WI38 (cell line): ENCODE measurements at regions not wholly inside any gene's neighbourhood (a gene's known extent, or its start where the extent isn't known, plus 50 kb on each side); places are given as distances from the start of the nearest gene placed in this dataset.
"Not testable (repeated sequence)": the region's sequence is repeated elsewhere in the genome, so short reads cannot be mapped to it uniquely, and the experiment has no call there.

Source experiments
- H3K4me3 ChIP-seq: 2 replicates; pipeline ENCODE4 v1.5.1; 2011; ENCODE audit warnings: low read depth, mild to moderate bottlenecking, control low read depth, low read length
- TF ChIP-seq, protein P1 (sequence below): IDR thresholded peaks from 2 replicates; pipeline ENCODE4 v1.5.1; 2012; ENCODE audit warnings: low read depth, mild to moderate bottlenecking, control low read depth, low read length

DNA sequence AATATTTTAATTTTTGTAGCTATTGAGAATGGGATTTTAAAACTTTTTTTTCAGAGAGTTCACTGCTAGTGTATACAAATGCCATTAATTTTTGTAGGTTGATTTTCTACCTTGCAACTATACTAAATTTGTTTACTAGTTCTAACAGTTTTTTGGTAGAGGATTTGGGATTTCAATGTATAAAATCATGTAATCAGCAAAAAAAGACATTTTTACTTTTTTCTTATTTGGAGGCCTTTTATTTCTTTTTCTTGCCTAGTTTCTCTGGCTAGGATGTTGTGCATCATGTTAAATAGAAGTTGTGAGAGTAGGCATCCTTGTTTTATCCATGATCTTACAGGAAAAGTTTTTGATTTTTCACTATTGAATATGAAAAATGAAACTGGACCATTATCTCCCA, 602.9 kb upstream of the KIF2B start:
- TF ChIP-seq, protein P1, sequence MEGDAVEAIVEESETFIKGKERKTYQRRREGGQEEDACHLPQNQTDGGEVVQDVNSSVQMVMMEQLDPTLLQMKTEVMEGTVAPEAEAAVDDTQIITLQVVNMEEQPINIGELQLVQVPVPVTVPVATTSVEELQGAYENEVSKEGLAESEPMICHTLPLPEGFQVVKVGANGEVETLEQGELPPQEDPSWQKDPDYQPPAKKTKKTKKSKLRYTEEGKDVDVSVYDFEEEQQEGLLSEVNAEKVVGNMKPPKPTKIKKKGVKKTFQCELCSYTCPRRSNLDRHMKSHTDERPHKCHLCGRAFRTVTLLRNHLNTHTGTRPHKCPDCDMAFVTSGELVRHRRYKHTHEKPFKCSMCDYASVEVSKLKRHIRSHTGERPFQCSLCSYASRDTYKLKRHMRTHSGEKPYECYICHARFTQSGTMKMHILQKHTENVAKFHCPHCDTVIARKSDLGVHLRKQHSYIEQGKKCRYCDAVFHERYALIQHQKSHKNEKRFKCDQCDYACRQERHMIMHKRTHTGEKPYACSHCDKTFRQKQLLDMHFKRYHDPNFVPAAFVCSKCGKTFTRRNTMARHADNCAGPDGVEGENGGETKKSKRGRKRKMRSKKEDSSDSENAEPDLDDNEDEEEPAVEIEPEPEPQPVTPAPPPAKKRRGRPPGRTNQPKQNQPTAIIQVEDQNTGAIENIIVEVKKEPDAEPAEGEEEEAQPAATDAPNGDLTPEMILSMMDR, result no peak
- H3K4me3 ChIP-seq, result no peak overlapping the region

DNA sequence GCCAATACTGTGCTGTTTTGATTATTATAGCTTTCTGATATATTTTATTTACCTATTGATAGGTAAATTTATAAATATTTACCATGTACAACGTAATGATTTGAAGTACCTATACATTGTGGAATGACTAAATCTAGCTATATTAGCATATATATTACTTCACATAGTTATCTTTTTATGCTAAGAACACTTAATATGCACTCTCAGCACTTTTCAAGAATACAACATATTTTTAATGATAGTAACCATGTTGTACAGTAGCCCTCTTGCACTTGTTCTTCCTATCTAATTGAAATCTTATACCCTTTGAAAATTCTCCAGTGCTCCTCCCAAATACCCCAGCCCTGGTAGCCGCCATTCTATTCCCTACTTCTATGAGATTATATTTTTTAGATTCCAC, 604.0 kb upstream of the KIF2B start:
- TF ChIP-seq, protein P1, result no peak
- H3K4me3 ChIP-seq, result no peak overlapping the region

DNA sequence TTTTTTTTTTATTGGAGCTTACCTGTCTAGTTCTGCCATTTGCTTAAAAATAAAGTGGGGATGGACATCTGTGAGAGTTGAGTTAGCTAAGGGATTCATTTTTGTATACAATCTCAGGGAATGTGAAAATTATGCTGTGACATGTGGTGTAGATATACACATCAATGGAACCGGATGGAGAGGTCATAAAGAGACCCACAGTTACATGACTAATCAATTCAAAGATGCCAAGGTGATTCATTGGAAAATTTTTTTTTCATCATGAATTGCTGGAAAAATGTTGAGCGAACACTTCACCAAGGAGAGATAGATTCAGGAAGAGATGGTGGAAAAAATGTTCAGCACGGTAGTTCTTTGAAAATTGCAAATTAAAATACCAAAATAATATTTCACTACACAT, 605.4 kb upstream of the KIF2B start:
- TF ChIP-seq, protein P1, result no peak

DNA sequence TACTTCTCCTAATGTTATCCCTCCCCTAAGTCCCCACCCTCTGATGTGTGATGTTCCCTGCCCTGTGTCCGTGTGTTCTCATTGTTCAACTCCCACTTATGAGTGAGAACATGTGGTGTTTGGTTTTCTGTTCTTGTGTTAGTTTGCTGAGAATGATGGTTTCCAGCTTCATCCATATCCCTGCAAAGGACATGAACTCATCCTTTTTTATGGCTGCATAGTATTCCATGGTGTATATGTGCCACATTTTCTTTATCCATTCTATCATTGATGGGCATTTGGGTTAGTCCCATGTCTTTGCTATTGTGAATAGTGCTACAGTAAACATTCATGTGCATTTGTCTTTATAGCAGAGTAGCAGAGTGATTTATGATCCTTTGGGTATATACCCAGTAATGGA, 613.8 kb upstream of the KIF2B start:
- H3K4me3 ChIP-seq, result not testable (repeated sequence)

More for the DNA sequence above, 605.4 kb upstream of the KIF2B start:
- no peak overlapping the region for H3K4me3 ChIP-seq

DNA sequence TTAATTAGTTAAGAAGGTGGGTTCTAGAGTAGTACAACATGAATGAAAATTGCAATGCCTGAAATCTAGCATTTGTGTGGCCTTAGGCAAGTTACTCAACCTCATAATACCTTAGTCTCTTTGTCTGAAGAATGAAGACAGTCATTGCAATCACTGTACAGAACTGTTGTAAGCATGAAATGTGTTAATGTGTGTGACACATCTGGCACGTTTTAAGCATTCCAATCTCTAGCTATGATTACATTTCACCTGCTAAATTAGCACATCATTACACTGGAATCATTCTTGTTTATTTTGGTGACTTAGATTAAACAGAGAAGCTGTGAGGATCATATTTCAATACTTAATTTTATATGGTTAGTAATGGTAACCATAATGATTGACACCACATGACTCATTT, 629.7 kb upstream of the KIF2B start:
- no peak overlapping the region for H3K4me3 ChIP-seq
- TF ChIP-seq, protein P1, result no peak

DNA sequence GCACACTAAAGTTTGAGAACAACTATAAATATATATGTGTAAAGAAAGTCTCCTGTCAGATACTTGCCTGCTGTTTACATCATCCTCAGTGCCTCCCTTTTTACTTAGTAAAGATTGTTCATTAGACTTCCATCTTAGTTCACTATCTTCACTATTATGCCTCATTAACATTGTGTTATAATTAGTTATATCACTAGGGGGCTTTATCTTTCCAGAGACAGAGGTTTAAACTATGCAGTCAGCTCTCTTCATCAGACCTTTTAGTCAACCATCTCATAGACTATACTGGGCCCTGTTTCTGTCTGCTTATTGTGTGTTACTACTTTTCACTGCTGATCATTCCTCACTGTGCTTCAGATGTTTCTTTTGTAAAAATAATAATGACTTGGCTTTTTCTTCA, 630.8 kb upstream of the KIF2B start:
- TF ChIP-seq, protein P1, result no peak
- H3K4me3 ChIP-seq, result no peak overlapping the region

DNA sequence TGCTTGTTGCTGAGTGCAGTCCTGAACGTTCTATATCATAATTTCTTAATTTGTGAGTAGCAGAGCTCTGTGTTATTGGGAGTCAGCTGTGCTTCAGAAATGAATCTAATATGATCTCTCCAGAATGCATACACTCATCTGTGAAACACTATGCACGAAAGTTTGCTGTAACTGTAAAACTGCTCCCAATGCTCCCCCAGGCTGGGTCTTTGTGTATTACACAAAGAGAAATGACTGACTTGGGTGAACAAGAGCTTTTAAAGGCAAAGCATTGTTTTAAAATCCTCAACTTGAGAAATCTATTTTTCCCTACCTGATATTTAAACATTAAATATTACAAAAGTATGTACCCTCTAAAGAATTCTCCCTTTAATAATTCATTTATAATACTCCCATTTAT, 636.7 kb upstream of the KIF2B start:
- TF ChIP-seq, protein P1, result no peak
- no peak overlapping the region for H3K4me3 ChIP-seq

DNA sequence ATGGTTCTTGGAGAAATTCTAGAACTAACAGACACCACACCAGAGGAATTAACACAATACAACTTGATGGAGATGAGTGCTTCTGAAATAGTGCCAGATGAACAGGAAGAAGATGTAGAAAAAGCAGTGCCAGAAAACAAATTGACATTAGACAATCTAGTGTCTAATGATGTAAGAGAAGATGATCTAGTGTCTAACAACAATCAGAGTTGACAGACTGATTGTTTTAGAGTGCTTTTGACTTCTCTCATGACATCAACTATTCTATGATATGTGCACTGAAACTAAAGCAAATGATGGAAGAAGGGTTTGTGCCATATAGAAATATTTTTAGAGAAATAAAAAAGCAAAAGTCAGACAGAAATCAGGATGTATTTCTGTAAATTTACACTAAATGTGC, 646.1 kb upstream of the KIF2B start:
- no peak overlapping the region for H3K4me3 ChIP-seq
- TF ChIP-seq, protein P1, result no peak
